ENCODE measurements at regions not wholly inside any gene's neighbourhood (a gene's known extent, or its start where the extent isn't known, plus 50 kb on each side); places are given as distances from the start of the nearest gene placed in this dataset.
A peak's percentile ranks its signal among the peaks of the same experiment; 100 is the strongest.

DNA sequence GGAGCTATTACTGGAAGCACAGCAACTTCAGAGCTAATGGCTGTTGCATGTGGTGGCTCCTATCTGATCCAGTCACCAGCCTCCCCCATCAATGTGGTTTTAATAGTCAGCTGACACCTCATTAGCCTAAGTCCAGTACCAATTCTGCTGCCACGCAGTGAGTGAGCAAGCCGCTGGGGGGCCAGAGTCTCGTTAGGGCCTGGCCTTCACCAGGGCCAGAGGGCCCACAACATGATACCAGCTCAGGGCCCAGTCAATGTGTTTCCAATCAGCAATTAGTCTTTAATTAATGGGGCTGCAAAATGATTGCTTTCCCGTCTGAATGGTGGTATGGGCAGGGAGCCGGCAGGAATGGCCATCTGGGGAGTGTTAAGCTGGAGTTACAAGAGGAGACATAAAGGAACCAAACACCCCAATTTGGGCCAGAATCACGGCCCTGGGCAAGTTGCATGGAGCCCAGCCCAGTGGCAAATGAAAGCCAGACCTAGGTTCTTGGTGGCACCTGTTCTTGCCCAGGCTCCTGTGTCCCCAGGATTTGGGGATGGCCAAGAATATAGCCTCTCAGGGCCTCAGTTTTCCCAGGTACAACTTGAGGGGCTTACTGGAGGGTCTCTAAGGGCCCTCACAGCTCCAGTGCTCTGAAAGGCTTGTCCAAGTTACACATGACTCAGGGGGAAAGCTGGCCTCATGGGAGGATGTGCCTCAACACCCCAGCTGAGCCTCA lies 119.2 kb downstream of the EFNB1 start:
- no peak for DNase-seq (ENCODE audit: low spot score)

DNA sequence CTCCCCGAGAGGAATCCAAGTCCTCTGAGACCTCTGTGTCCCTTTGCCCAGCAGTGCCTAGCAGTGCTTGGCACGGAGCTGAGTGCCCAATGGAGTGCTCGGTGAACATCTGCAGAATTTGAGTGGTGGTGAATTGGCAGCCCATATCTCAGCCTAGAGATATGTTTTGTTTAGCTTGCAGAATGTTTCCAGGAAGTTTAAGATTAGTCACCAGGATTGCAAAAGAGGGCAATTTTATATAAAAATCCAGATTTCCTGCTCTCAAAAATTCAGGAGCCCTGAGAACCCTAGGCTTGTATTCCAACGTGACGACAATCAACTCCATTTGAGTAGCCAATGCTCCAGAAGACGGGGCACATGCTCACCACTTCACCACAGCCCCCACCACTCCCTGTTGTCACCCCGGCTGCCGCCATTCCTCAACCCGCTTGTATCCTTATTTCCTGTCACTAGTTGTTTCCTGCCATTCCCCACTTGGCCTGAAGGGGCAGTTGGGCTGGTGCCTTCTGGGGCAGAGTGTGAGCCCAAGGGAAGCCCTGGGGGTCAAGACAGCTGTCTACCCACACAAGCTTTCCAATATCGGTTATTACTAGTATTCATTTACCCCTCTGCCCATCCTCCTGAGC lies 116.9 kb downstream of the EFNB1 start:
- DNase-seq (ENCODE audit: low spot score), result no peak

DNA sequence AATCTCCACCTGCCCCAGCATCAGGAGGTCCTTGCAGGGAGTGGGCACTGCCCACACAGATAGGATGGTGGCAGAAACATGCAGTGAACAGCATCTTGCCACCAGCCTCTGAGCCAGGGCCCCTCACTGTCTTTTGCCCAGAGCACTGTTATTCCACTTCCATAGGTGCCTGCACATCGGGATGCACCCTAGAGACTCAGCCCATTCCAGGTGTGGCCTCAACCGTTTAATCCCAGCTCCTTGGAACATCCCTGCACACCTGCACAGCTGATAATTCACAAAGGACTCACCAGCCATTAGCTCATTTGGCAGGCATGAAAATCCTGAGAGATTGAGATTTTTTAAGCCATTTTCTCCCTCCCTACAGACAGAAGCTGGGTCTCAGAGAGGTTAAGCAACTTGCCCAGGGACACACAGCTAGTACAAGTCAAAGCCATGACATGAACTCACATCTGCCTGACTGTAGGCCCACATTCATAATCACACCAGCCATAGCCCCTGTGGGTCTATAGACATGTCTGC lies 116.3 kb downstream of the EFNB1 start:
- no peak for DNase-seq (ENCODE audit: low spot score)

DNA sequence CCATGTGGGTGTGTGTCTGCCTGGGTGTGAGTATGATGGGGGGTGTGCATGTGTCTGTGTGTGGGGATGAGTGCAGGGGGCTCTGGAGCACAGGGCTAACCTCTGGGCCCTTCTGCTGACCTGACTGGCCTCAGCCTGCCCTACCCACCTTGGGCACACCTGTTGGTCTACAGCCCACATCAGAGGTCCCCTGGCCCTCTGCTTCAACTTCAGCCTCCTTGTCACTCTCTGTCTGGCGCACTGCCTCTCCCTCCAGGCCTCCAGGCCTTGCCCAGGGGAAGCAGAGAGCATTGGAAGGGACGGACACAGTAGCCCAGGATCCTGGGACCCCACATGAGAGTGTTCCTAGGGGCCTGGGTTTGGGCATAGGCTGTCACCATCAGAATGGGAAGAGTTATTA lies 115.4 kb downstream of the EFNB1 start:
- no peak for DNase-seq (ENCODE audit: low spot score)

DNA sequence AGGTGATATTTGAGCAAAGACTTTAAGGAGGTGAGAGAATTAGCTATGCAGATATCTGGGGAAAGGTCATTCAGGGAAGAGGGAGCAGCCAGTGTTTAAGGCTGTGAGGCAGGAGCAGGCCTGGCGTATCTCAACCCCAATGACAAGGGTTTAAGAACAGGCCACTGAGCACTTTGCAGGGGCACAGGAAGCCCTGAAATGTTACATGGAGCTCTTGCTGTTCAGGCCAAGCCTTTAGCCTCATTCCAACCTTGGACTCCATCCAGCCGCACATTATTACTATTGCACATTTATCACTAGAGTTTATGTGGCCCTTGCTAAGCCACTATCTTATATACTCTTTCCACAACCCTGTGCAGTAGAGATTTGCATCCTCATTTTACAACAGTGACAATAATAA lies 114.0 kb downstream of the EFNB1 start:
- no peak for DNase-seq (ENCODE audit: low spot score)

DNA sequence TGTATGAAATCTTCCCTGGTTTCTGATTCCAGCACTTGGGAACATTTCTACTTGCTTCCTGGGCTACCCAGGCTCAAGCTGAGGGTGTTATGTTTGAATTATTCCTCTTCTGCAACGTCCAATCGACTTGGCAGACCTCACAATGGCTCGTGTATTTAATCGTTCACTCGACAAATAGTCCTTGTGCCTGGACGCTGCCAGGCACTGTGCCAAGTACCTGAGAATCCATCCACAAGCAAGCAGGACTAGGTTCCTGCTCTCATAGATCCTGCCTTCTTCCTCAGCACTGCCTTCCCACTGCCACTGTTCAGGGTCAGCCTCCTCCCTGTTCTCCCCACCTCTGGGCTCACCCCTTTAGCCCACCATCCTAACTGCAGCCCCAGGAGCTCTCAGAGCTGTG lies 113.3 kb downstream of the EFNB1 start:
- DNase-seq (ENCODE audit: low spot score), result no peak

DNA sequence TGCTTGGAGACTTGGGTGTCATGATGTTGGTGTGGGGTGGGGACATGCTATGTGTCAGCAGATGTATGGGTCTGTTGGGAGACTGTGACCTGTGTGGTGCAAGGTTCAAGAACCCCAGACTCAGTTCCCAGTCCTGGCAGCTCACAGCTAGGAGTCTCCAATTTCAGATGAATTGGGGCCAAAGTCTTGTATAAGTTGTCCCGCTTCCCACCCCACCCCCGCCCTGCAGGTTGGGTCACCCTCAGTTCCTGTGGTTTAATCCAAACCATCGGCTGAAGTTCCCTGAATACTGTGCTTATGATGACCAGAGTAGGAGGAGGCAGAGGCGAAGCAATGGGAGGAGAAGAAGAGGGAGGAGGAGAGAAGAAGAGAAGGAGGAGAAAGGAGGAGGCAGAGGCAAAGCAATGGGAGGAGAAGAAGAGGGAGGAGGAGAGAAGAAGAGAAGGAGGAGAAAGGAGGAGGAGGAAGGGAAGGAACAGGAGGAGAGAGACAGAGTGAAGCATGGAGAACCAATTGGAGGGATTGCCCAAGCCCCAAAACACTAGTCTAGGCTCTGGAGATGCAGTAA lies 112.6 kb downstream of the EFNB1 start:
- DNase-seq (ENCODE audit: low spot score), result no peak

DNA sequence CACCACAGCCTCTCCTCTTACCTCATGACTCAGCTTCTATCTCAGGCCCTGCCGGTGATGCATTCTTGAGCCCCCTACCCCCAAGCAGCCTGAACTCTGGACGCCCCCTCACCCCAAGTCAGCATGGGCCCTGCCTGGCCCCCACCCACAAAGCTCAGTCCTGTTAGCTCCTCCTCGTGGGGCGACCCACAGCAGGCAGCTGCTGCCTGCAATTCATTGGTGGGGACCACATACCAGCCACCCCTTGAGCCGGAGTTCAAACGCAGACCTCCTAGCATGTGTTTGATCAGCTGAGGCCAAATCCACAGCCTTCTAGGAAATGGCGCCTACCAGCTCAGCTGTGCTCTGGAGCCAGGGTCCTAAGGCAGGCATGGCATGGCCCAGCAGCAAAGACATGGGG lies 111.8 kb downstream of the EFNB1 start:
- DNase-seq (ENCODE audit: low spot score), result no peak

DNA sequence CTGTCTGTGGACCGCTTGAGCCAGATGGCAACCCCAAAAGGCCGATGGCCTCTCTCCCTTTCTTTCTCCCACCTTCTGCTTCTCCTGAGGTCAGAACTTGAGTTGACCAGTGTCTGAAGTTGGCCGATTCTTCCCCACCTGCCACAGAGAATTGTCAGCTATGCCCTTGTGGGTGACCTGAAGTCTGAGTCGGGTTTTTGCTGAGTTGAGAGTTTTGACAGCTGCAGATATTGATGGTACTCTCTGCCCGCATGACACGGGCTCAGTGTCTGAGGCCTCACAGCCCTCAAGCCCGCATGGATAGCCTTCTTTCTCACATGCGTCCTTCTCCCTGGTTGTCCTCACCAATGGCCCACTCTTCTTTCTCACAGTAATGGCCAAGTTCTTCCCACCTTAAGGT lies 111.0 kb downstream of the EFNB1 start:
- DNase-seq (ENCODE audit: low spot score), result no peak

DNA sequence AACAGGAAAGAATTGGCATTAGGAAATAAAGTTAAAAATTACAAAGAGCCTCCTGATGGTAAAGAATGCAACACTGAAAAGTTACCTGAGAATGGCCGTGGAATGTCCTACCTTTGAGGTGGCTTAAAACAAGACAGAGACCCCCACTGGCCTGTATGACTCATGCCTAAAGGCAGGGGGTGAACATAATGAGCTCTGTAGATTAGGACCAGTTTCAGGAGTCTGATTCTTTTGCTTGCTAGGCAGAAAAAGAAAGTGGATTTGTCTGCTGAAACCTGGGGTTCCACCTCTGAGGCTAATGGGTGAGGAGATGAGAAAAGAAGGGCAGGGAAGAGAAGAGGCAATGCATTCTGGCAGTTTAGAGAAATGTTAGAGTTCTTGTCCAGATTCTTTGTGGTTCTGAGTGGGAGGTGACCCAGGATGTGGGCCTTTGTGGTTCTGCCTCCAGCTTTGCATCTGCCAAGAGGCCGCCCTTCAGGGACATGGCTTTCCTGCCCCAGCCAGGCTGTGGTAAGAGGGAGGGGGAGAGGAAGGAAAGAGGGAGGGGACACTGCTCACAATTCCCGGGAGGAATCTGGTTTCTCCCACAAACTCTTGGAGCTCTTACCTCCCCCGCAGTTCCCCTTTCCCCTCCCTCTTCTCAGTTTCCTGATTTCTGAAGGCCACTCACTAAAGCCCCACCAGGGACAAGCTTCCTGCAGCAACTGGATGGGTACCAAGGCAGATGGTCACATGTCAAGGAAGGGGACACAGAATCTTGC lies 109.6 kb downstream of the EFNB1 start:
- DNase-seq (ENCODE audit: low spot score), result no peak

DNA sequence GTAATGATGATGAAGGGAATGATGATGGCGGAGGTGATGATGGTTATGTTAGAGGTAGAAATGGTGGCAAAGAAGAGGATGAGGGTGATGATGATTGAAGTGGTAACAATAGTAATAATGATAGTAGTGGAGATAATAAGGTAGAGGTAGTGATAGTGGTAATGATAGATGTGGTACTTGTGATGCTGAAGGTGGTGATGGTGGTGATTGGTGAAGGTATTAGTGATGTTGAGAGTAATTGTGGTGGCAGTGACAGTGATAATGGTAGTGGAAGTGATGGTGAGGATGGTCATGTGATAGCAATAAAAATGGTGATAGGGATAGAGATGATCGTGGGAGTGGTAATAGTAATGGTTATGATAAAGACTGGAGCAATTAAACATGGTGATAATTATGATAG lies 108.8 kb downstream of the EFNB1 start:
- DNase-seq (ENCODE audit: low spot score), result no peak

DNA sequence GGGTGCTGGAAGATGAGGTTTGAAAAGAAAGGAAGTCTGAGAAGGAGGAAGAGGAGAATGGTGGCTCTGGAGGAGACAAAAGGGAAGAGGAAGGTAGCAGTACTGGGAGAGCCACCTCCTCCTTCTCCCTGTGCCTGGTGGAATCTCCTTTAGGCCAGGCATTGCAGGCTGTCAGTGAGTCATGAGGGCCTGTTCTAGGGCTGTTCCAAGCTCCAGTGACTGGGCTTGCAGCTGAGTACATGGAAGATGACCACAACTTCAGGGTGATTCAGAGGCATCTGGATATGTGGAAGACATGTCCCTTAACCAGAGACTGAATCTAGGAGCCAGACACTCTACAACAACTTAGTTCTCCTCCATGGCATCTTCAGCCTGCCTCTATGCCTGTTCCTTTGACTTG lies 107.8 kb downstream of the EFNB1 start:
- DNase-seq (ENCODE audit: low spot score), result no peak

DNA sequence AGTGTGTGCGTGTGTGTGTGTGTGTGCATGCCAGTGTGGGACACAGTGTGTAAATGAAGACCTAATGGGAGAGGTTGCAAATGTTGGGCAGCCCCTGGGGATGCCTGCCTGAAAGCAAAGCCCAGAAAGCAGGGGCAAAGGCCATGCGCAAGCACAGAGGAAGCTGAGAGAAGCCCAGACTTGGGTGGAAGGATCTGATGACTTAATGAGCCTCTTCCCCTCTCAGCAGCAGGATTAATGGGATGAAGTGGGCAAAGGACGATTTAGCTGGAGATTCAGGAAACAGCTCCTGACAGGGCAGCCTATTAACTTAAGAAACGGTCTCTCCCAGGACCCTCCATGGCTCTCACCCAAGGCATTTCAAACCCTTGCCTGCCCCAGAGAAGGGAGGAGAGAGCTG lies 107.3 kb downstream of the EFNB1 start:
- DNase-seq (ENCODE audit: low spot score), result no peak

DNA sequence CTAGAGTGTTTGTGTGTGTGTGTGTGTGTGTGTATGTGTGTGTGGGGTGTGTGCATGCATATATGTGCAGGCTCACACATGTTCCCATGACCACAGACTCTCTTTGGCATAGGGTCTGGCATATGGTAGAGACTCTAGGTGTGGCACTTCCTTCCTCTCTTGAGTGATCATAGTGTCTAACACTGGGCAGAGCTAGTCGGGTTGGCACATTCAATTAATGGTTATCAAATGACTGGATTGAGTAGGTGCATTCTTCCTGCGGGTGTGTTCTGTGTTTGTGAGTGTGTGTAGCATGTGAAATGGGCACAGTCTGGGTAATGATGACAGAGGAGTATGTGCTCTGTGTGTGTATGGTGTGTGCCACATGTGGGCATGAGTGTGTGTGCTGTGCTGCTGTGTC lies 106.5 kb downstream of the EFNB1 start:
- no peak for DNase-seq (ENCODE audit: low spot score)

DNA sequence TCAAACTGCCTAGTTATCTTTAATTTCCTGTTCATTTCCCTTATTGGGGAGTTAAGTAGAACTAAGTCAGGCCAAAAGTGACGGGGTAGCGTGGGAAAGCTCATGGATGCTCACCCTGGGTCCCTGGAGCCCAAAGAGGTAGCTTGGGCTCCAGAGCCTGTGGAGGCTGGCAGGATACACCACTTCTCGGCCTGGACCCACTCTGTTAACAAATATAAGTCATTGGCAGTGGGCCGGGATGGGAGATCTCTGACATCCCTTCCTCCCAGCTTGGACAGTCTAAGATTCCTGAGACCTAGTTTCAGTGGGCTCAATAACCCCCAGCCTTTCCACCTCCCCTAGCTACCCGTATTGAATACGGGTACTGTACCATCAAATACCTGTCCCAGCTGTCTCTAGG lies 106.1 kb downstream of the EFNB1 start:
- no peak for DNase-seq (ENCODE audit: low spot score)

DNA sequence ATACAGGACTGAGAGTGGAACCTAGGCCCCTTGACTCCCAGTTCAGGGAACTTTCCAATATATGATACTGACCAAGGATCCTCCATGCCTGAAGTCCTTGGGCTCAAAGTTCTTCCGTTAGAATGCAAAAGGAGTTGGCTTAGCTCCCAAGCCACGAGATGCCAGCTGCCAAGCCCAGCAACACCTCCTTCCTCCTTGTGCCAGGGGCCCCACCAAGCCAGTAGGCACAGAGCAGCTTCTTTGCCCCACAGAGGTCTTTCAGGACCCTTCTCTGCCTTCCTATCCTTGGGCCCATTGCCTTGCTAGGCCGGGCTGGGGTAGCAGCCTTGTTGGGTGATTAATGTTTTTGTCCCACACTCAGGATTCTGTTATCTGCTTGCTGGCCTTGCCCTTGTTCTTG lies 105.6 kb downstream of the EFNB1 start:
- no peak for DNase-seq (ENCODE audit: low spot score)

DNA sequence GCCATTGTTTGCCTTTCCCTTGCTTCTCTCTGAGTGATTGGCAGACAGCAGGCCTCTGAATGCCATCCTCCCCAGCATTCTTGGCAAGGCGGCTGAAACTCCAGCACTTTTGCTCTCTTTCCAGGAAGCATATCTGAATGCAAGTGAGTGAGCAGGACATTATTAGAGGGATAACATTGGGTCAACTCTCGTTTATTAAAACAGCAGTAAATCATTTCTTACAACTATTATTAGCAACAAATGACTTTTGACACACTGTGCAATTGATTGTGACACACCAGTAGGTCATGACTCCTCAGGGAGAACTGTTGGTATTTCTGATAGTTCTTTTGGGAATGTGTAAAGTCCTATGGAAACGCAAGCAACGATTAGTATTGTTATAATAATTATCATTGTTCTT lies 103.8 kb downstream of the EFNB1 start:
- DNase-seq (ENCODE audit: low spot score), result peak; percentile 21

DNA sequence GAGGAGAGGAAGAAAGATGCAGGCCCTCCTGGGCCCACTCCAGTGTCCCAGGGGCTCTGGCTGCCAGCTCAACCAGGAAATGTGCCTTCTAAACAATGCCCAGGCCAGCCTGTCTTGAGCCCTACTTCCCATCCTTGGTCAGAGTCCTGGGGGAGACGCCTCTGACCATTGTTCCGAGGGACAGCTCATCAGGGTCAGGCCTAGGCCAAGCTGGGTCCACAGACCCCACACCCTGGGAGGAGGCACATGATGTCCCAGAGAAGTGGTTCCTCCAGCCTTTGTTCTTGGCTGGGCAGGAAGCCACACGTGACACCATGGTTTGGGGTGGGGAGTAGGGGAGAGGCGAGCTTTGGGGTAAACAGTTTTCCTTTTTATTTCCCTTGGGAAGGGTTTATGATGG lies 102.5 kb downstream of the EFNB1 start:
- DNase-seq (ENCODE audit: low spot score), result no peak

DNA sequence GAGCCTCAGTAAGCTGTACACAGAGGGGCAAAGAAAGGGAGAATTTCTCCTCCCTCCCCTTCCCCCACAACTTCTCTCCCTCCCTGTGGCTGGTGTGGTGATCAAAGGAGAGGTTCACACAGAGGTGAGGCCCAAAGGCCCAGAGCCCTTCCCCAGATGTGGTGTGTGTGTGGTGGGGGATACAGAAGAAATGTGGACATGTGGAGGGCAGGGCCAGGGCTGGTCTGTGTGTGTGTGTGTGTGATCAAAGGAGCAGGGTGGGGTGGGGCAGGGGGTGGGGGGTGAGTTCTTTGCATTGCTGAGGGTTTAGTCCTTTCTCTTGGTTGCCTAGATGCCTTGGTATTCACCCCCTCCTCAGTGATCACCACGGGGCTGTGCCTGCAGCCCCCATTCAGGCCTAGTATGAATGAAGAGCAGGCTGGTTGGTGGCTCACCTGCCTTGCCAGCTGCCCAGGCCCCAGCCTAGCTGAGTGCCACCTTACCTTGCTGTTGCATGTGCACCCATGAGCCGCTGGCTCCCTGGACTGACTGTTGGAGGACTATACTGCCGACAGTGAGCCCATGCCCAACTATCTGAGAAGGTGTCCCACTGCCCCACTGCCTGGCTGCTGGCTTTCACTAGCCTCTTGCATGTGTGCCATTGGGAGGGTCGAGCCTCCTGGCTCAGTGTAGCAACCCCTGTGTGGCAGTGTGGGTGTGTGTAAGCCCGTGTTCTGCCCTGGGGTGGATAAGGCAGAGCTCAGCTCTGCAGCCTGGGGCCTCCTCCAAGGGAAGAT lies 101.9 kb downstream of the EFNB1 start:
- DNase-seq (ENCODE audit: low spot score), result no peak

DNA sequence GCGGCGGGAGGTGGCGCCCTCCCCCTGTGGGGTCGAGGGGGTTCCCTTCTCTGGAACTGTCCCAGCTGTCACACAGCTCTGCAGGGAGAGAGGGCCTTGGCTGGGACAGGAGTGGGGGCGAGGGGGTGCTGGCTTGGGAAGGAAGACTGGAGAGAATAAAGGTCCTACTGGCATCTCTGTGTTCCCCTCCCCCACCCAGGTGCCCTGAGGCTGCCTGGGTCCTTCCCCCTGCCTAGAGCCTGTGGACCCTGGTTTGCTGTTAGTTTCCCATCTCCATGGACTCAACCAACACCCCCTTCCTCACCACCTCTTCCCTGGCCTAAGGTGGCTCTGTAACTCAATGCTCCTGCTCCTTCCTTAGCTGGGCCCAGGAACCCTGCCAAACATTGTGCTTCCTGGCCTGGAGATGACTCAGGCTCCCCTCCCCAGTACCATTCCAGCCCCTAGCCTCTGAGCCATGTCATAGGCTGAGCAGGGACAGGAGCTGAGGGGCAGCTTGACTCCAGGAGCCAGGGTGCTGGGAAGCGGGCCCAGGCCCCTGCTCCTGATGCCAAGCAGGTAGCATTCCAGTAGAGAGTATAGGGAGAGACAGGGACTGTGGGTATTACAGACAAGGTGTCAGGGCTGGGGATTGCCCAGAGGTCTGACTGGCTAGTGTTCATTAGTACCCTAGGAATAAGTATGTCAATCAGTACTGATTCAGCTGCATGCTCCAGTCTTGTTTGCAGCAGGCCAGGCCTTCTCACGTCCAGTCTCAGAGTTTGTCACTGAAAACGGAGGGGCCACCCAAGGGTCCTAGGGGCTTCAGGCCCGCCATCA lies 100.7 kb downstream of the EFNB1 start:
- no peak for DNase-seq (ENCODE audit: low spot score)

DNA sequence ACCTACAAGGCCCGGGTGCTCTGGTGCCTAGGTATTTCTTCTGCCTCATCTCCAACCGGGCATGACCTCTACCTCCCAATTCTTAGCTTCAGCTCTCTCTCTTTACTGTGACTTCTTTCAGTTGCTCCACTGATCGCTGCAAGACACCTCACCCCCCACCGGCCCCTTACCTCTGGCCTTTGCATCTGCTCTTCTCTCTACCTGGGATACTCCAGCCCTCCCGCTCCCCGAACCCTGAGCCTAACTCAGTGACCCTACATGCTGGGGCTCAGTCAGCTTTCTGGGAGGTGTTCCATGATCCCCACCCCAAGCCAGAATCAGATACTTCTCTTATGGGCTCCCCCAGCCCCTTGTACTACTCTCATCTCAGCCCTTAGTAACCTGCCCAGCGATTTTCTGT lies 99.6 kb downstream of the EFNB1 start:
- no peak for DNase-seq (ENCODE audit: low spot score)
